Muscle layer of colon (tissue), 2 donors: ENCODE measurements at regions not wholly inside any gene's neighbourhood (a gene's known extent, or its start where the extent isn't known, plus 50 kb on each side); places are given as distances from the start of the nearest gene placed in this dataset.
A peak's percentile ranks its signal among the peaks of the same experiment; 100 is the strongest.
"Not testable (repeated sequence)": the region's sequence is repeated elsewhere in the genome, so short reads cannot be mapped to it uniquely, and the experiment has no call there.

Source experiments
- H3K27ac ChIP-seq: one replicate; pipeline ENCODE4 v1.7.0; 2013; ENCODE audit warnings: low read depth, mild to moderate bottlenecking, low read length, moderate library complexity
- H3K27me3 ChIP-seq, 2 donors: one replicate each; pipeline ENCODE4 v1.7.0; 2013; ENCODE audit warnings: low read length in 2 of 2, mild to moderate bottlenecking in 2 of 2; ENCODE audit not compliant: insufficient read depth in 2 of 2, control insufficient read depth in 1 of 2
- H3K36me3 ChIP-seq: one replicate; pipeline ENCODE4 v1.7.0; 2013; ENCODE audit warnings: mild to moderate bottlenecking, low read length; ENCODE audit not compliant: insufficient read depth
- H3K4me1 ChIP-seq: one replicate; pipeline ENCODE4 v1.7.0; 2013; ENCODE audit warnings: mild to moderate bottlenecking, low read length; ENCODE audit not compliant: insufficient read depth
- H3K4me3 ChIP-seq, 2 donors: one replicate each; pipeline ENCODE4 v1.7.0; 2013; ENCODE audit warnings: low read length in 2 of 2, low read depth in 1 of 2, mild to moderate bottlenecking in 1 of 2, moderate library complexity in 1 of 2
- H3K9ac ChIP-seq: one replicate; pipeline ENCODE4 v1.7.0; 2013; ENCODE audit warnings: low read length
- H3K9me3 ChIP-seq: one replicate; pipeline ENCODE4 v1.7.0; 2013; ENCODE audit warnings: mild to moderate bottlenecking, low read length
- donor health status: abdominal sarcoma.
- donor health status: Adenocarcinoma of cecum.

GRCh38 chr9:616694-617093 is 224.8 kb upstream of the DMRT1 start:
- peak overlapping the region; percentile 71 for H3K27ac ChIP-seq
- no peak overlapping the region for H3K9ac ChIP-seq
- H3K36me3 ChIP-seq = no peaks in the 10 kb centered on the region
- no peaks in the 10 kb centered on the region for H3K27me3 ChIP-seq
- H3K4me3 ChIP-seq = no peak overlapping the region
- no peaks in the 10 kb centered on the region for H3K9me3 ChIP-seq
- H3K4me1 ChIP-seq = peaks cover 51% of the 10 kb centered on the region

- no peak overlapping the region for H3K9ac ChIP-seq
- H3K4me3 ChIP-seq = peak overlapping the region in 1 of 2 donors; percentile 19
- peak overlapping the region; percentile 71 for H3K27ac ChIP-seq
- no peaks in the 10 kb centered on the region for H3K9me3 ChIP-seq
- H3K4me1 ChIP-seq = peaks cover 51% of the 10 kb centered on the region
- H3K27me3 ChIP-seq = no peaks in the 10 kb centered on the region
- no peaks in the 10 kb centered on the region for H3K36me3 ChIP-seq
These were observed 223.9 kb upstream of the DMRT1 start for GRCh38 chr9:617445-618085.

- Histone ChIP-seq H3K27me3 (no peaks in the 10 kb centered on the region), H3K27ac (no peak overlapping the region), H3K9me3 (no peaks in the 10 kb centered on the region), H3K36me3 (no peaks in the 10 kb centered on the region), H3K4me3 (no peak overlapping the region), H3K4me1 (peaks cover 51% of the 10 kb centered on the region), H3K9ac (peak overlapping the region; percentile 17)
These were observed 223.0 kb upstream of the DMRT1 start for GRCh38 chr9:618478-618877.

- H3K4me3 ChIP-seq = no peak overlapping the region
- peaks cover 56% of the 10 kb centered on the region for H3K4me1 ChIP-seq
- H3K36me3 ChIP-seq = no peaks in the 10 kb centered on the region
- no peaks in the 10 kb centered on the region for H3K9me3 ChIP-seq
- peak overlapping the region; percentile 28 for H3K27ac ChIP-seq
- H3K27me3 ChIP-seq = no peaks in the 10 kb centered on the region
- no peak overlapping the region for H3K9ac ChIP-seq
These were observed 220.2 kb upstream of the DMRT1 start for GRCh38 chr9:621201-621855.

- H3K27ac ChIP-seq = peak overlapping the region; percentile 13
- no peaks in the 10 kb centered on the region for H3K9me3 ChIP-seq
- H3K4me3 ChIP-seq = no peak overlapping the region
- H3K9ac ChIP-seq = peak overlapping the region; percentile 15
- H3K27me3 ChIP-seq = no peaks in the 10 kb centered on the region
- peaks cover 60% of the 10 kb centered on the region for H3K4me1 ChIP-seq
- H3K36me3 ChIP-seq = no peaks in the 10 kb centered on the region
These were observed 216.5 kb upstream of the DMRT1 start for GRCh38 chr9:624935-625500.

- no peaks in the 10 kb centered on the region for H3K9me3 ChIP-seq
- no peaks in the 10 kb centered on the region for H3K36me3 ChIP-seq
- peak overlapping the region in 1 of 2 donors; percentile 6 for H3K4me3 ChIP-seq
- H3K9ac ChIP-seq = peak overlapping the region; percentile 15
- H3K27me3 ChIP-seq = no peaks in the 10 kb centered on the region
- peak overlapping the region; percentile 13 for H3K27ac ChIP-seq
- H3K4me1 ChIP-seq = peaks cover 60% of the 10 kb centered on the region
These were observed 215.9 kb upstream of the DMRT1 start for GRCh38 chr9:625613-626012.

GRCh38 chr9:626114-626513 is 215.4 kb upstream of the DMRT1 start:
- H3K36me3 ChIP-seq, H3K27me3 ChIP-seq, H3K9me3 ChIP-seq: not testable (repeated sequence)
- peak overlapping the region; percentile 15 for H3K9ac ChIP-seq
- peaks cover 56% of the 10 kb centered on the region for H3K4me1 ChIP-seq
- H3K4me3 ChIP-seq = peak overlapping the region in 1 of 2 donors; percentile 6
- H3K27ac ChIP-seq = peak overlapping the region; percentile 70

GRCh38 chr9:626596-626995 is 214.9 kb upstream of the DMRT1 start:
- Histone ChIP-seq H3K4me3 (peak overlapping the region; percentile 0 to 15), H3K4me1 (peaks cover 52% of the 10 kb centered on the region), H3K27ac (peak overlapping the region; percentile 70), H3K36me3 (no peaks in the 10 kb centered on the region), H3K27me3 (no peaks in the 10 kb centered on the region), H3K9ac (peak overlapping the region; percentile 15), H3K9me3 (no peaks in the 10 kb centered on the region)

- no peak overlapping the region for H3K9ac ChIP-seq
These were observed 214.0 kb upstream of the DMRT1 start for GRCh38 chr9:627336-627970.

GRCh38 chr9:629146-629545 is 212.4 kb upstream of the DMRT1 start:
- peaks cover 51% of the 10 kb centered on the region for H3K4me1 ChIP-seq

More at GRCh38 chr9:627336-627970, 214.0 kb upstream of the DMRT1 start:
- Histone ChIP-seq H3K9me3 (no peaks in the 10 kb centered on the region), H3K27me3 (no peaks in the 10 kb centered on the region), H3K4me1 (peaks cover 51% of the 10 kb centered on the region), H3K4me3 (no peak overlapping the region), H3K36me3 (no peaks in the 10 kb centered on the region), H3K27ac (peak overlapping the region; percentile 70)

GRCh38 chr9:630817-631216 is 210.7 kb upstream of the DMRT1 start:
- Histone ChIP-seq H3K4me1 (peaks cover 38% of the 10 kb centered on the region), H3K9me3 (no peaks in the 10 kb centered on the region), H3K4me3 (no peak overlapping the region), H3K27me3 (no peaks in the 10 kb centered on the region), H3K36me3 (no peaks in the 10 kb centered on the region), H3K27ac (no peak overlapping the region), H3K9ac (no peak overlapping the region)

More at GRCh38 chr9:629146-629545, 212.4 kb upstream of the DMRT1 start:
- Histone ChIP-seq H3K27ac (no peak overlapping the region), H3K4me3 (no peak overlapping the region), H3K9me3 (no peaks in the 10 kb centered on the region), H3K36me3 (no peaks in the 10 kb centered on the region), H3K9ac (no peak overlapping the region), H3K27me3 (no peaks in the 10 kb centered on the region)
